NCI-H2227 treated with DMSO at 0.1 percent for 48 hours (cell line): ENCODE measurements at regions not wholly inside any gene's neighbourhood (a gene's known extent, or its start where the extent isn't known, plus 50 kb on each side); places are given as distances from the start of the nearest gene placed in this dataset.
A peak's percentile ranks its signal among the peaks of the same experiment; 100 is the strongest.

Experiments
- DNase-seq: peaks from one replicate; lab custom pipeline; 2025; lab: John Stamatoyannopoulos, UW

- DNase-seq = peak; percentile 89
These were observed 101.3 kb upstream of the ZBTB40 start for GRCh38 chr1:22350171-22350923.

GRCh38 chr1:22350924-22351767, 100.5 kb upstream of the ZBTB40 start:
- peak; percentile 83 for DNase-seq

GRCh38 chr1:22351768-22352080, 99.9 kb upstream of the ZBTB40 start:
- no peak for DNase-seq

- no peak for DNase-seq
These were observed 99.3 kb upstream of the ZBTB40 start for GRCh38 chr1:22352355-22352754.

GRCh38 chr1:22352896-22353295, 98.8 kb upstream of the ZBTB40 start:
- DNase-seq = no peak

- no peak for DNase-seq
These were observed 92.2 kb upstream of the ZBTB40 start for GRCh38 chr1:22359427-22359826.

GRCh38 chr1:22362626-22363402, 88.8 kb upstream of the ZBTB40 start:
- DNase-seq = no peak

- DNase-seq = no peak
These were observed 88.0 kb upstream of the ZBTB40 start for GRCh38 chr1:22363403-22364325.

GRCh38 chr1:22364326-22364650, 87.4 kb upstream of the ZBTB40 start:
- DNase-seq = no peak

- no peak for DNase-seq
These were observed 86.9 kb upstream of the ZBTB40 start for GRCh38 chr1:22364764-22365163.

- no peak for DNase-seq
These were observed 86.0 kb upstream of the ZBTB40 start for GRCh38 chr1:22365331-22366295.

GRCh38 chr1:22366346-22366745, 85.3 kb upstream of the ZBTB40 start:
- no peak for DNase-seq

- no peak for DNase-seq
These were observed 83.5 kb upstream of the ZBTB40 start for GRCh38 chr1:22368125-22368524.

- DNase-seq = no peak
These were observed 82.1 kb upstream of the ZBTB40 start for GRCh38 chr1:22369294-22370189.

- DNase-seq = no peak
These were observed 81.5 kb upstream of the ZBTB40 start for GRCh38 chr1:22370190-22370498.

- no peak for DNase-seq
These were observed 80.2 kb upstream of the ZBTB40 start for GRCh38 chr1:22371408-22371807.

- DNase-seq = no peak
These were observed 78.4 kb upstream of the ZBTB40 start for GRCh38 chr1:22373252-22373651.

- DNase-seq = no peak
These were observed 77.7 kb upstream of the ZBTB40 start for GRCh38 chr1:22374001-22374400.

GRCh38 chr1:22375601-22376000, 76.0 kb upstream of the ZBTB40 start:
- no peak for DNase-seq

GRCh38 chr1:22376001-22376400, 75.7 kb upstream of the ZBTB40 start:
- no peak for DNase-seq
